ENCODE measurements at regions not wholly inside any gene's neighbourhood (a gene's known extent, or its start where the extent isn't known, plus 50 kb on each side); places are given as distances from the start of the nearest gene placed in this dataset.

GRCh38 chr3:82424031-82424339 lies 662.5 kb upstream of the GBE1 start:
- H3K9ac ChIP-seq (ENCODE audit: insufficient read depth in 1 of 2, low read depth in 2 of 2, low read length in 2 of 2), result no peak overlapping the region
- POLR2A ChIA-PET, result no interaction called here
- no peaks in the 10 kb centered on the region for H3K4me1 ChIP-seq (replicated peaks in 1 of 2; ENCODE audit: control insufficient read depth in 2 of 2, insufficient read depth in 2 of 2, low read length in 2 of 2)
- in situ Hi-C loops (cut with MboI) (no loop called here), intact Hi-C loops (cut with micrococcal nuclease) (no loop called here)
- no peak overlapping the region for H3K4me2 ChIP-seq (ENCODE audit: insufficient read depth, low read length)
- H3K27me3 ChIP-seq (ENCODE audit: control insufficient read depth in 2 of 2, insufficient read depth in 2 of 2, low read length in 2 of 2), result no peaks in the 10 kb centered on the region
- H3K27ac ChIP-seq (ENCODE audit: extremely low read depth, low read depth, low read length), result no peak overlapping the region
- FAIRE-seq, result no peak
- no peak overlapping the region for H3K4me3 ChIP-seq
- WGBS (ENCODE audit: insufficient coverage, low coverage, missing lambda C conversion rate), result 0% methylated on average over 1 of the region's 1 CpG
- H3K9me3 ChIP-seq (replicated peaks; ENCODE audit: control insufficient read depth, insufficient read depth, low read depth, low read length), result no peaks in the 10 kb centered on the region
- CTCF ChIA-PET (ENCODE audit: low intra/inter-chr PET ratio), result no interaction called here
- ATAC-seq, result no peak
- TF ChIP-seq RBM39 (optimal IDR thresholded peaks at IDR 0.05; ENCODE audit: low read depth, low read length) (no peak), FOXJ2 (tag; IDR thresholded peaks at IDR 0.05) (no peak), KAT7 (CRISPR knock-in tag; IDR thresholded peaks at IDR 0.05; ENCODE audit: borderline replicate concordance) (no peak), ZNF699 (CRISPR knock-in tag; IDR thresholded peaks at IDR 0.05; ENCODE audit: insufficient replicate concordance) (no peak), KDM4B (IDR thresholded peaks at IDR 0.05; ENCODE audit: borderline replicate concordance in 2 of 2, low read depth in 1 of 2) (no peak), POLR2AphosphoS5 (IDR thresholded peaks at IDR 0.05; ENCODE audit: control insufficient read depth, insufficient read depth, low read depth, low read length) (no peak), ZKSCAN8 (CRISPR knock-in tag; IDR thresholded peaks at IDR 0.05) (no peak), RBM34 (IDR thresholded peaks at IDR 0.05; ENCODE audit: borderline replicate concordance, insufficient read depth, low read length) (no peak), ZNF780A (CRISPR knock-in tag; IDR thresholded peaks at IDR 0.05) (no peak), ZNF507 (tag; conservative IDR thresholded peaks at IDR 0.05) (no peak), GABPB1 (CRISPR knock-in tag; IDR thresholded peaks at IDR 0.05) (no peak), PTTG1 (tag; IDR thresholded peaks at IDR 0.05; ENCODE audit: low read depth) (no peak), ATF7 (IDR thresholded peaks at IDR 0.05) (no peak), EHMT2 (IDR thresholded peaks at IDR 0.05) (no peak), ZNF165 (CRISPR knock-in tag; IDR thresholded peaks at IDR 0.05; ENCODE audit: borderline replicate concordance) (no peak), CCAR2 (IDR thresholded peaks at IDR 0.05; ENCODE audit: low read depth, low read length) (no peak)
- TF ChIP-seq, protein P1, sequence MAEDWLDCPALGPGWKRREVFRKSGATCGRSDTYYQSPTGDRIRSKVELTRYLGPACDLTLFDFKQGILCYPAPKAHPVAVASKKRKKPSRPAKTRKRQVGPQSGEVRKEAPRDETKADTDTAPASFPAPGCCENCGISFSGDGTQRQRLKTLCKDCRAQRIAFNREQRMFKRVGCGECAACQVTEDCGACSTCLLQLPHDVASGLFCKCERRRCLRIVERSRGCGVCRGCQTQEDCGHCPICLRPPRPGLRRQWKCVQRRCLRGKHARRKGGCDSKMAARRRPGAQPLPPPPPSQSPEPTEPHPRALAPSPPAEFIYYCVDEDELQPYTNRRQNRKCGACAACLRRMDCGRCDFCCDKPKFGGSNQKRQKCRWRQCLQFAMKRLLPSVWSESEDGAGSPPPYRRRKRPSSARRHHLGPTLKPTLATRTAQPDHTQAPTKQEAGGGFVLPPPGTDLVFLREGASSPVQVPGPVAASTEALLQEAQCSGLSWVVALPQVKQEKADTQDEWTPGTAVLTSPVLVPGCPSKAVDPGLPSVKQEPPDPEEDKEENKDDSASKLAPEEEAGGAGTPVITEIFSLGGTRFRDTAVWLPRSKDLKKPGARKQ (CRISPR knock-in tag; IDR thresholded peaks at IDR 0.05), result no peak
- TF ChIP-seq, protein P2, sequence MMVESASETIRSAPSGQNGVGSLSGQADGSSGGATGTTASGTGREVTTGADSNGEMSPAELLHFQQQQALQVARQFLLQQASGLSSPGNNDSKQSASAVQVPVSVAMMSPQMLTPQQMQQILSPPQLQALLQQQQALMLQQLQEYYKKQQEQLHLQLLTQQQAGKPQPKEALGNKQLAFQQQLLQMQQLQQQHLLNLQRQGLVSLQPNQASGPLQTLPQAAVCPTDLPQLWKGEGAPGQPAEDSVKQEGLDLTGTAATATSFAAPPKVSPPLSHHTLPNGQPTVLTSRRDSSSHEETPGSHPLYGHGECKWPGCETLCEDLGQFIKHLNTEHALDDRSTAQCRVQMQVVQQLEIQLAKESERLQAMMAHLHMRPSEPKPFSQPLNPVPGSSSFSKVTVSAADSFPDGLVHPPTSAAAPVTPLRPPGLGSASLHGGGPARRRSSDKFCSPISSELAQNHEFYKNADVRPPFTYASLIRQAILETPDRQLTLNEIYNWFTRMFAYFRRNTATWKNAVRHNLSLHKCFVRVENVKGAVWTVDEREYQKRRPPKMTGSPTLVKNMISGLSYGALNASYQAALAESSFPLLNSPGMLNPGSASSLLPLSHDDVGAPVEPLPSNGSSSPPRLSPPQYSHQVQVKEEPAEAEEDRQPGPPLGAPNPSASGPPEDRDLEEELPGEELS (CRISPR knock-in tag; IDR thresholded peaks at IDR 0.05; ENCODE audit: borderline replicate concordance), result no peak
- TF ChIP-seq, protein P3, sequence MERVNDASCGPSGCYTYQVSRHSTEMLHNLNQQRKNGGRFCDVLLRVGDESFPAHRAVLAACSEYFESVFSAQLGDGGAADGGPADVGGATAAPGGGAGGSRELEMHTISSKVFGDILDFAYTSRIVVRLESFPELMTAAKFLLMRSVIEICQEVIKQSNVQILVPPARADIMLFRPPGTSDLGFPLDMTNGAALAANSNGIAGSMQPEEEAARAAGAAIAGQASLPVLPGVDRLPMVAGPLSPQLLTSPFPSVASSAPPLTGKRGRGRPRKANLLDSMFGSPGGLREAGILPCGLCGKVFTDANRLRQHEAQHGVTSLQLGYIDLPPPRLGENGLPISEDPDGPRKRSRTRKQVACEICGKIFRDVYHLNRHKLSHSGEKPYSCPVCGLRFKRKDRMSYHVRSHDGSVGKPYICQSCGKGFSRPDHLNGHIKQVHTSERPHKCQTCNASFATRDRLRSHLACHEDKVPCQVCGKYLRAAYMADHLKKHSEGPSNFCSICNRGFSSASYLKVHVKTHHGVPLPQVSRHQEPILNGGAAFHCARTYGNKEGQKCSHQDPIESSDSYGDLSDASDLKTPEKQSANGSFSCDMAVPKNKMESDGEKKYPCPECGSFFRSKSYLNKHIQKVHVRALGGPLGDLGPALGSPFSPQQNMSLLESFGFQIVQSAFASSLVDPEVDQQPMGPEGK (CRISPR knock-in tag; IDR thresholded peaks at IDR 0.05; ENCODE audit: borderline replicate concordance), result no peak
- no peaks in the 10 kb centered on the region for H3K36me3 ChIP-seq (ENCODE audit: control insufficient read depth, insufficient read depth, low read length)
- BruUV-seq (replicated peaks), result no TSS peak
- H3K9me1 ChIP-seq (ENCODE audit: control insufficient read depth, insufficient read depth, low read length), result no peaks in the 10 kb centered on the region
- no peak overlapping the region for H2AFZ ChIP-seq (ENCODE audit: low read depth, low read length)
- no peak for DNase-seq (ENCODE audit: extremely low read depth in 1 of 4, low spot score in 3 of 4)
- H4K20me1 ChIP-seq (replicated peaks; ENCODE audit: control insufficient read depth, insufficient read depth, low read length), result no peaks in the 10 kb centered on the region
- H3K79me2 ChIP-seq (ENCODE audit: control insufficient read depth, insufficient read depth, low read length), result no peaks in the 10 kb centered on the region
